ENCODE measurements at regions not wholly inside any gene's neighbourhood (a gene's known extent, or its start where the extent isn't known, plus 50 kb on each side); places are given as distances from the start of the nearest gene placed in this dataset.
"Not testable (repeated sequence)": the region's sequence is repeated elsewhere in the genome, so short reads cannot be mapped to it uniquely, and the experiment has no call there.

- not testable (repeated sequence) for DNase-seq
These were observed 712.2 kb upstream of the PKDCC start for GRCh38 chr2:41335573-41335972.

GRCh38 chr2:41337956-41338355, 709.9 kb upstream of the PKDCC start:
- no peak for DNase-seq

- no peak for DNase-seq
These were observed 703.3 kb upstream of the PKDCC start for GRCh38 chr2:41344529-41344928.

- no peak for DNase-seq
These were observed 694.8 kb upstream of the PKDCC start for GRCh38 chr2:41353060-41353459.

- DNase-seq: no peak
These were observed 692.0 kb upstream of the PKDCC start for GRCh38 chr2:41355794-41356193.

GRCh38 chr2:41364842-41365241, 683.0 kb upstream of the PKDCC start:
- DNase-seq: no peak

- no peak for DNase-seq
These were observed 671.9 kb upstream of the PKDCC start for GRCh38 chr2:41375901-41376300.

GRCh38 chr2:41377837-41378236, 670.0 kb upstream of the PKDCC start:
- no peak for DNase-seq

- no peak for DNase-seq
These were observed 669.4 kb upstream of the PKDCC start for GRCh38 chr2:41378420-41378819.

GRCh38 chr2:41379496-41380221, 668.2 kb upstream of the PKDCC start:
- DNase-seq: no peak

- no peak for DNase-seq
These were observed 666.1 kb upstream of the PKDCC start for GRCh38 chr2:41381701-41382100.

- no peak for DNase-seq
These were observed 660.3 kb upstream of the PKDCC start for GRCh38 chr2:41387519-41387918.

GRCh38 chr2:41393621-41394020, 654.2 kb upstream of the PKDCC start:
- DNase-seq: no peak

GRCh38 chr2:41394541-41394940, 653.3 kb upstream of the PKDCC start:
- no peak for DNase-seq

GRCh38 chr2:41395692-41396091, 652.1 kb upstream of the PKDCC start:
- DNase-seq: no peak

GRCh38 chr2:41399437-41400087, 648.3 kb upstream of the PKDCC start:
- DNase-seq: no peak

- no peak for DNase-seq
These were observed 647.6 kb upstream of the PKDCC start for GRCh38 chr2:41400088-41400665.

- DNase-seq: no peak
These were observed 642.4 kb upstream of the PKDCC start for GRCh38 chr2:41405441-41405840.

- no peak for DNase-seq
These were observed 638.5 kb upstream of the PKDCC start for GRCh38 chr2:41409328-41409727.

GRCh38 chr2:41410011-41410410, 637.8 kb upstream of the PKDCC start:
- DNase-seq: no peak

- no peak for DNase-seq
These were observed 633.9 kb upstream of the PKDCC start for GRCh38 chr2:41413813-41414485.

GRCh38 chr2:41414486-41415230, 633.2 kb upstream of the PKDCC start:
- no peak for DNase-seq

- DNase-seq: no peak
These were observed 630.3 kb upstream of the PKDCC start for GRCh38 chr2:41417511-41417910.
